22Rv1 (cell line): ENCODE measurements at regions not wholly inside any gene's neighbourhood (a gene's known extent, or its start where the extent isn't known, plus 50 kb on each side); places are given as distances from the start of the nearest gene placed in this dataset.

Source experiments
- H3K27ac ChIP-seq: fragments of 450-650 bp; 2 replicates; pipeline ENCODE4 v1.5.1; 2017
- ZFX ChIP-seq: fragments of 450-650 bp; IDR thresholded peaks from 2 replicates; pipeline ENCODE4 v1.6.1; 2017; ENCODE audit warnings: antibody characterized with exemption, borderline replicate concordance
- TF ChIP-seq, protein P1 (sequence below): fragments of 450-650 bp; IDR thresholded peaks from 2 replicates; pipeline ENCODE4 v1.5.1; 2017; ENCODE audit warnings: mild to moderate bottlenecking

DNA sequence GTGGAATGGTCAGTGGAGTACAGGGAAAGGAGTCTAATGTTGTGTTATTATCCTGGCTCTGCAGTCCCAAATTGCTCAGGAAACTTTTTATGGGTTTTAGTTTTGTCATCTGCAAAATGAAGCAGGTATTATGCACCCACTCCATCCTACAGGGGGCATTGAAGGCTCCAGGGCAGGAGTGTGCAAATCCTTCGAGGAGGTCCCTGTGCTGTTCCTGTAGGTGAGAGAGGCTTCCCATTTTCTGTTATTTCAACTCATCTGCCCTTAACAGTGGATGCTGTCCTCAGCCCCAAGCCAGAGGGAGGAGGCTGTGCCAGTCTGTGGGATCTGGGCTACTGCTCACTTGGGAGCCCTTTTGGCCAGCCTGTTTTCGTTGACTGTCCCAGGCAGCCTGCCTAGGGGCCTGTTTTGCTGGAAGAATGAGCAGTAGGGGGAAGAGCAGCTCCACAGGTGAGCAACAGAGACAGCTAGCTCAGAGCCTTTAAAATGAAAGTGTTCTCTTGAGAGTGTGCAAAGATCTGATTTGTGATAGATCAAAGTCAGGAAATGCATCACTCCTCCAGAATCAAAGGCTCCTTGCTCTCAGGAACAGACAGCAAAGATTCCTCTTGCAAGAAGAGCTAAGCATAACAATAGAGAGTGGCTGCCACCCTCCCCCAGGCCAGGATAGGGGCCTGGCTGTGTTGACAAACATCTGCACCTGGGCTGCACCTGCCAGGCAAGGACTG lies 317.6 kb upstream of the PROX1 start:
- TF ChIP-seq, protein P1, sequence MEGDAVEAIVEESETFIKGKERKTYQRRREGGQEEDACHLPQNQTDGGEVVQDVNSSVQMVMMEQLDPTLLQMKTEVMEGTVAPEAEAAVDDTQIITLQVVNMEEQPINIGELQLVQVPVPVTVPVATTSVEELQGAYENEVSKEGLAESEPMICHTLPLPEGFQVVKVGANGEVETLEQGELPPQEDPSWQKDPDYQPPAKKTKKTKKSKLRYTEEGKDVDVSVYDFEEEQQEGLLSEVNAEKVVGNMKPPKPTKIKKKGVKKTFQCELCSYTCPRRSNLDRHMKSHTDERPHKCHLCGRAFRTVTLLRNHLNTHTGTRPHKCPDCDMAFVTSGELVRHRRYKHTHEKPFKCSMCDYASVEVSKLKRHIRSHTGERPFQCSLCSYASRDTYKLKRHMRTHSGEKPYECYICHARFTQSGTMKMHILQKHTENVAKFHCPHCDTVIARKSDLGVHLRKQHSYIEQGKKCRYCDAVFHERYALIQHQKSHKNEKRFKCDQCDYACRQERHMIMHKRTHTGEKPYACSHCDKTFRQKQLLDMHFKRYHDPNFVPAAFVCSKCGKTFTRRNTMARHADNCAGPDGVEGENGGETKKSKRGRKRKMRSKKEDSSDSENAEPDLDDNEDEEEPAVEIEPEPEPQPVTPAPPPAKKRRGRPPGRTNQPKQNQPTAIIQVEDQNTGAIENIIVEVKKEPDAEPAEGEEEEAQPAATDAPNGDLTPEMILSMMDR, result no peak
- no peak for TF ChIP-seq ZFX
- no peak overlapping the region for H3K27ac ChIP-seq

DNA sequence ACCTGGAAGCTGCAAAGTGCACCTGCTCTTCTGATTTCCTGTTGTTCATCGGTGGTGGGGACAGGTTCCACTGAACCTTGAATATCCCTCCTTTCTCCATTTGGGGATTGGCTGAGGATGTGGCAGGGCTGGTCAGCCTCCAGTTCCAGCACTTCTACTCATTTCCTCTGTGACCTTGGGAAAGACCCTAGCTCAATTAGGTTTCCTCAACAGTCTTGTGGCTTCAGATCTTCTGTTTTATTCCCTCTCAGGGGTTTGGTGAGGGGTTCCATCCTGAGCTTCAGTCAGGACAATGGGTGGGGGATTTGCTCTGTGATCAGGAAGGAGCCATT lies 317.1 kb upstream of the PROX1 start:
- TF ChIP-seq, protein P1, result no peak
- TF ChIP-seq ZFX, result no peak
- no peak overlapping the region for H3K27ac ChIP-seq

- no peak overlapping the region for H3K27ac ChIP-seq
- TF ChIP-seq, protein P1, result no peak
- TF ChIP-seq ZFX, result no peak
These were observed 312.7 kb upstream of the PROX1 start for GRCh38 chr1:213675043-213675442.

DNA sequence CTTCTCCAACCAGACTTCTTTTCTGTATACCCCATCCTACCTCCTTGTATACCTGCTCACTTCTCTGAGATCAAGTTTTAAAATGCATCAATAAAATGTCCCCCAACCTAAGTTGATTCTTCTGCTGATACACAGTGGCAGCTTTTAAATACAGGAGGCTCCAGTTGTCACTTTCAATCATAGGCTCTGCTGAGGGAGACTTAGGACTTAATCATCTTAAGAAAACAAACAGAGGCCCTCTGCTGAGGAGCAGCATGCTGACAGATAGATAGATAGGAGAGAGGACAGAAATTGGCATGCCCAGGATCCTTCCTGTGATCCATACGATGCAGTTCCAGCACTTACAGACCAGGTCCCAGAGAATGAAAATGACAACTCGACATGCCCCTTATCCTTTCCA lies 311.0 kb upstream of the PROX1 start:
- H3K27ac ChIP-seq, result no peak overlapping the region
- TF ChIP-seq, protein P1, result no peak
- no peak for TF ChIP-seq ZFX

GRCh38 chr1:213678348-213678747 lies 309.4 kb upstream of the PROX1 start:
- TF ChIP-seq, protein P1, result no peak
- no peak for TF ChIP-seq ZFX

GRCh38 chr1:213678753-213679152 lies 309.0 kb upstream of the PROX1 start:
- no peak overlapping the region for H3K27ac ChIP-seq
- TF ChIP-seq, protein P1, result no peak
- TF ChIP-seq ZFX, result no peak

More at GRCh38 chr1:213678348-213678747, 309.4 kb upstream of the PROX1 start:
- no peak overlapping the region for H3K27ac ChIP-seq

GRCh38 chr1:213679153-213679552 lies 308.6 kb upstream of the PROX1 start:
- TF ChIP-seq, protein P1, result no peak
- no peak for TF ChIP-seq ZFX

More at GRCh38 chr1:213679153-213679552, 308.6 kb upstream of the PROX1 start:
- H3K27ac ChIP-seq, result no peak overlapping the region
